ENCODE measurements at regions not wholly inside any gene's neighbourhood (a gene's known extent, or its start where the extent isn't known, plus 50 kb on each side); places are given as distances from the start of the nearest gene placed in this dataset.
"Not testable (repeated sequence)": the region's sequence is repeated elsewhere in the genome, so short reads cannot be mapped to it uniquely, and the experiment has no call there.

- no peak for DNase-seq
These were observed 234.5 kb downstream of the EMP1 start for GRCh38 chr12:13431041-13431440.

- no peak for DNase-seq
These were observed 232.2 kb downstream of the EMP1 start for GRCh38 chr12:13428538-13429265.

GRCh38 chr12:13425766-13426165 lies 229.2 kb downstream of the EMP1 start:
- DNase-seq: no peak

- no peak for DNase-seq
These were observed 225.8 kb downstream of the EMP1 start for GRCh38 chr12:13422291-13422690.

- DNase-seq: no peak
These were observed 221.0 kb downstream of the EMP1 start for GRCh38 chr12:13417516-13417915.

- DNase-seq: no peak
These were observed 214.8 kb downstream of the EMP1 start for GRCh38 chr12:13411287-13411686.

- DNase-seq: no peak
These were observed 209.6 kb downstream of the EMP1 start for GRCh38 chr12:13405961-13406703.

- DNase-seq: no peak
These were observed 208.3 kb downstream of the EMP1 start for GRCh38 chr12:13404631-13405473.

- DNase-seq: no peak
These were observed 207.6 kb downstream of the EMP1 start for GRCh38 chr12:13404111-13404628.

GRCh38 chr12:13391375-13391774 lies 194.8 kb downstream of the EMP1 start:
- not testable (repeated sequence) for DNase-seq

- DNase-seq: no peak
These were observed 194.4 kb downstream of the EMP1 start for GRCh38 chr12:13390918-13391317.

- no peak for DNase-seq
These were observed 193.9 kb downstream of the EMP1 start for GRCh38 chr12:13390381-13390861.

GRCh38 chr12:13387101-13387500 lies 190.6 kb downstream of the EMP1 start:
- no peak for DNase-seq

GRCh38 chr12:13386323-13387039 lies 190.0 kb downstream of the EMP1 start:
- no peak for DNase-seq

- DNase-seq: no peak
These were observed 186.9 kb downstream of the EMP1 start for GRCh38 chr12:13383379-13383778.

- no peak for DNase-seq
These were observed 183.8 kb downstream of the EMP1 start for GRCh38 chr12:13380297-13380696.

GRCh38 chr12:13379531-13380188 lies 183.1 kb downstream of the EMP1 start:
- no peak for DNase-seq

- no peak for DNase-seq
These were observed 181.2 kb downstream of the EMP1 start for GRCh38 chr12:13377698-13378097.

GRCh38 chr12:13376610-13377373 lies 180.3 kb downstream of the EMP1 start:
- DNase-seq: no peak

GRCh38 chr12:13375583-13376345 lies 179.2 kb downstream of the EMP1 start:
- DNase-seq: no peak
